CD4-positive, alpha-beta T cell (primary cell): ENCODE measurements at regions not wholly inside any gene's neighbourhood (a gene's known extent, or its start where the extent isn't known, plus 50 kb on each side); places are given as distances from the start of the nearest gene placed in this dataset.

Source experiments
- ATAC-seq: fragments of 200-7000 bp; cut with Tn5 transposase; one replicate; pipeline ENCODE4 v1.10.0; 2022; ENCODE audit warnings: mild to moderate bottlenecking; ENCODE audit not compliant: poor library complexity
- CTCF ChIA-PET: fragments of 350-600 bp; sonication (Branson Sonifier 250); formaldehyde crosslinking; loops from one replicate; lab custom pipeline; 2021; ENCODE audit warnings: antibody characterized with exemption, inconsistent platforms; lab: Charles Lee
- POLR2A ChIA-PET: fragments of 350-600 bp; sonication (Branson Sonifier 250); formaldehyde crosslinking; loops from one replicate; lab custom pipeline; 2021; ENCODE audit warnings: antibody characterized with exemption, inconsistent platforms; lab: Charles Lee
- DNase-seq, 14 experiments: peaks; one replicate each; pipeline ENCODE4 v3.0.0-alpha.2; 2013 to 2020; ENCODE audit warnings: mixed read lengths in 2 of 14
- H3K27ac ChIP-seq, 2 donors: one replicate each; pipeline versions ENCODE4 v1.5.1 to v1.7.0; 2013; ENCODE audit warnings: low read length in 2 of 2, low read depth in 1 of 2, mild to moderate bottlenecking in 1 of 2
- H3K27me3 ChIP-seq, 2 experiments: 1 replicate in 1 of 2; 2 replicates in 1 of 2; pipeline versions ENCODE4 v1.6.1 to v1.7.0; 2013; ENCODE audit warnings: low read length in 2 of 2, control low read depth in 1 of 2, mild to moderate bottlenecking in 1 of 2, moderate library complexity in 1 of 2; ENCODE audit not compliant: insufficient read depth in 2 of 2, control insufficient read depth in 1 of 2
- H3K36me3 ChIP-seq: one replicate; pipeline ENCODE4 v1.6.1; 2013; ENCODE audit warnings: low read length, control low read depth; ENCODE audit not compliant: insufficient read depth
- H3K4me1 ChIP-seq: one replicate; pipeline ENCODE4 v1.6.1; 2013; ENCODE audit warnings: low read length, control low read depth; ENCODE audit not compliant: insufficient read depth
- H3K4me3 ChIP-seq: one replicate; pipeline ENCODE4 v1.5.1; 2013; ENCODE audit warnings: mild to moderate bottlenecking, low read length, moderate library complexity
- H3K9me3 ChIP-seq, 2 experiments: 1 replicate in 1 of 2; 2 replicates in 1 of 2; pipeline versions ENCODE4 v1.6.1 to v1.7.0; 2013; ENCODE audit warnings: low read length in 2 of 2, mild to moderate bottlenecking in 2 of 2, control low read depth in 1 of 2, moderate library complexity in 1 of 2; ENCODE audit not compliant: control insufficient read depth in 1 of 2, insufficient read depth in 1 of 2
- H3K27ac Mint-ChIP-seq: one replicate; pipeline ENCODE4 v1.8.0; 2020; ENCODE audit warnings: mixed read lengths
- H3K27me3 Mint-ChIP-seq: one replicate; pipeline ENCODE4 v1.8.0; 2021; ENCODE audit warnings: mixed read lengths
- H3K36me3 Mint-ChIP-seq: one replicate; pipeline ENCODE4 v1.8.0; 2021; ENCODE audit warnings: low read depth, mixed read lengths
- H3K4me1 Mint-ChIP-seq: one replicate; pipeline ENCODE4 v1.8.0; 2021; ENCODE audit warnings: low read depth, mixed read lengths
- H3K4me3 Mint-ChIP-seq: one replicate; pipeline ENCODE4 v1.8.0; 2020; ENCODE audit warnings: mild to moderate bottlenecking, mixed read lengths
- H3K9me3 Mint-ChIP-seq: one replicate; pipeline ENCODE4 v1.8.0; 2020; ENCODE audit warnings: mixed read lengths
- intact Hi-C, 2 experiments: fragments of 100-400 bp; cut with DNase I in 1 of 2; cut with micrococcal nuclease in 1 of 2; formaldehyde crosslinking; loops; one replicate each; pipeline versions ENCODE4 v1.15.1 to v1.9.0; 2023 to 2025; cut with DNase I, micrococcal nuclease
- TF ChIP-seq, protein P1 (sequence below): fragments of 200-600 bp; IDR thresholded peaks from one replicate; pipeline ENCODE4 v1.8.0; 2022; ENCODE audit warnings: antibody characterized with exemption, mild to moderate bottlenecking

DNA sequence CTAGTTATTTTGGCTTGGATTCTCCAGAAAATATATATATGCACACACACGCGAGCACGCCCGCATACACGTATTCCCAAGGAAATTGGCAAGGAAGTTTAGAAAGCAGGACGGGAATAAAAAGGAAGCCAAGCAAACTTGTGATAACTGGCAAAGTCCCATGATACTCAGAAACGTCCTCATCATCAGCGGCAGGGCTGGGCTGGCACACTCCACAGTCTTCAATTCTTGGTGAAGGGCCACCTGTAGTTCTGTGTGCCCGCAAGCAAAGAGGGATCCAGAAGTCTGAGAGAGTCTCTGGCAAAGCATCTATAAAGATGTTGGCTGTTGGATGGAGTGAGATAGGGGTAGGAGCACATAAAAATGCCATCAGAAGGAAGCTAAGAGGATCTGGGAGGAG is 289.3 kb upstream of the CTNND2 start:
- Mint-ChIP-seq H3K9me3 (peaks cover 5% of the 10 kb centered on the region), H3K4me1 (no peaks in the 10 kb centered on the region), H3K4me3 (no peak overlapping the region), H3K27ac (no peak overlapping the region), H3K27me3 (no peaks in the 10 kb centered on the region), H3K36me3 (no peaks in the 10 kb centered on the region)
- intact Hi-C loops: no loop called here
- H3K27ac ChIP-seq: no peak overlapping the region
- no peaks in the 10 kb centered on the region for H3K4me1 ChIP-seq
- no peak for ATAC-seq
- DNase-seq: no peak
- POLR2A ChIA-PET: no interaction called here
- H3K36me3 ChIP-seq: no peaks in the 10 kb centered on the region
- CTCF ChIA-PET: no interaction called here
- H3K27me3 ChIP-seq: no peaks in the 10 kb centered on the region
- H3K4me3 ChIP-seq: no peak overlapping the region
- TF ChIP-seq, protein P1, sequence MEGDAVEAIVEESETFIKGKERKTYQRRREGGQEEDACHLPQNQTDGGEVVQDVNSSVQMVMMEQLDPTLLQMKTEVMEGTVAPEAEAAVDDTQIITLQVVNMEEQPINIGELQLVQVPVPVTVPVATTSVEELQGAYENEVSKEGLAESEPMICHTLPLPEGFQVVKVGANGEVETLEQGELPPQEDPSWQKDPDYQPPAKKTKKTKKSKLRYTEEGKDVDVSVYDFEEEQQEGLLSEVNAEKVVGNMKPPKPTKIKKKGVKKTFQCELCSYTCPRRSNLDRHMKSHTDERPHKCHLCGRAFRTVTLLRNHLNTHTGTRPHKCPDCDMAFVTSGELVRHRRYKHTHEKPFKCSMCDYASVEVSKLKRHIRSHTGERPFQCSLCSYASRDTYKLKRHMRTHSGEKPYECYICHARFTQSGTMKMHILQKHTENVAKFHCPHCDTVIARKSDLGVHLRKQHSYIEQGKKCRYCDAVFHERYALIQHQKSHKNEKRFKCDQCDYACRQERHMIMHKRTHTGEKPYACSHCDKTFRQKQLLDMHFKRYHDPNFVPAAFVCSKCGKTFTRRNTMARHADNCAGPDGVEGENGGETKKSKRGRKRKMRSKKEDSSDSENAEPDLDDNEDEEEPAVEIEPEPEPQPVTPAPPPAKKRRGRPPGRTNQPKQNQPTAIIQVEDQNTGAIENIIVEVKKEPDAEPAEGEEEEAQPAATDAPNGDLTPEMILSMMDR: no peak
- H3K9me3 ChIP-seq: peaks cover 0 to 5% of the 10 kb centered on the region in 2 experiments

DNA sequence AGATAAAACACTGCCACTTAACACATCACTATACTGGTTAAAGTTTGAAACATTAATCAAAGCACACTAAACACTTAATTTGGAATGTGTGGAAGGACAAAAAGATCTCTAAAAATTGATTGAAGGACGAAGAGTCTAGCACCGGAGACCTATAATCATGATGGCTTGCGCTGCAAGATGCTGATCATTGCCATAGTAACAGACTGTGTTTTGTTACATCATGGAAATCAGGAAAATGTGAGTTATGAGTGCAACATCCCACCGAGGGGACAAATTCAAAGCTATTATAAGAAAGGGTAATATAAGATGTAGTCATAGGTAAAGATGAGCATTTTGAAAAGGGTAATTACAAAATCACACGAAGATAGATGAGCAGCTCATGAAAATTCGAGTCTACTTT is 278.8 kb upstream of the CTNND2 start:
- intact Hi-C loops: no loop called here
- Histone ChIP-seq H3K27ac (no peak overlapping the region), H3K4me1 (no peaks in the 10 kb centered on the region), H3K4me3 (no peak overlapping the region), H3K9me3 (peaks cover 0 to 5% of the 10 kb centered on the region in 2 experiments), H3K36me3 (no peaks in the 10 kb centered on the region), H3K27me3 (no peaks in the 10 kb centered on the region)
- CTCF ChIA-PET: no interaction called here
- POLR2A ChIA-PET: no interaction called here
- Mint-ChIP-seq H3K9me3 (peaks cover 2% of the 10 kb centered on the region), H3K27me3 (no peaks in the 10 kb centered on the region), H3K36me3 (no peaks in the 10 kb centered on the region), H3K27ac (no peak overlapping the region), H3K4me3 (no peak overlapping the region), H3K4me1 (no peaks in the 10 kb centered on the region)
- ATAC-seq: no peak
- DNase-seq: no peak
- TF ChIP-seq, protein P1: no peak

DNA sequence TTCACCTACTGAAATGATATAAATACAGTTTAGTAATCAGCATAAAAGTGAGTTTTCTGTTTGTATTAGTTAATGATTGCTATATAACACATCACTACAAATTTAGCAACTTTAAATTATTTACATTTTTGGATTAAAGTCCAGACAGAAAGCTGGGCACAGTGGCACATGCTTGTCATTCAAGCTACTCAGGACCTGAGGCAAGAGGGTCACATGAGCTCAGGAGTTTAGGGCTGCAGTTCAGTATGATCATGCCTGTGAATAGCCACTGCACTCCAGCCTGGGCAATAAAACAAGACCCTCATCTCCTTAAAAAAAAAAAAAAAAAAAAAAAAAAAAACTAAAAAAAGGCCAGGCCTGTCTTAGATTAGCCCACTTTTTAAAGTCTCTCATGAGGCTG is 273.6 kb upstream of the CTNND2 start:
- Histone ChIP-seq H3K27me3 (no peaks in the 10 kb centered on the region), H3K9me3 (no peaks in the 10 kb centered on the region), H3K27ac (no peak overlapping the region), H3K36me3 (no peaks in the 10 kb centered on the region), H3K4me3 (no peak overlapping the region), H3K4me1 (no peaks in the 10 kb centered on the region)
- Mint-ChIP-seq H3K27ac (no peak overlapping the region), H3K9me3 (peaks cover 4% of the 10 kb centered on the region), H3K36me3 (no peaks in the 10 kb centered on the region), H3K27me3 (no peaks in the 10 kb centered on the region), H3K4me3 (no peak overlapping the region), H3K4me1 (no peaks in the 10 kb centered on the region)
- TF ChIP-seq, protein P1: no peak
- no peak for ATAC-seq
- ChIA-PET CTCF (no interaction called here), POLR2A (no interaction called here)
- intact Hi-C loops: no loop called here
- no peak for DNase-seq
